Midbrain (tissue), 1 donor: ENCODE measurements at regions not wholly inside any gene's neighbourhood (a gene's known extent, or its start where the extent isn't known, plus 50 kb on each side); places are given as distances from the start of the nearest gene placed in this dataset.
"Not testable (repeated sequence)": the region's sequence is repeated elsewhere in the genome, so short reads cannot be mapped to it uniquely, and the experiment has no call there.

Experiments used
- DNase-seq: peaks from one replicate; lab custom pipeline; 2025; lab: John Stamatoyannopoulos, UW

DNA sequence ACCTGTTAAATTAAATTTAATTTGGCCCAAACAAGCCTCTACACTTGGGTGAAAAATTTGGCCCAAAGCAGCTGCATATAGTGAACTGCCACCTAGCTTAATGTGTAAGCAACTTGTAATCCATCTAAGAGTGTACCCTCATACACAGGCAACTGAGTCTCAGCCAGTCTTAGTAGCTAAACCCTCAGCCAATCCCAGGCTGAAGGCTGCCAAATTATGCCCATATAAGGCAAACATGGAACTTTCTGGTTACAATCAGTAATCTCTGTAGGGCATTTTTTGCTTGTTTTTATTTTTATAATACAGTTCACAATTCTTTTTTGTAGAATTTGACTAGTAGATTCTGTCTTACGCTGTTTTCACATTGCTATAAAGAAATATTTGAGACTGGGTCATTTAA is 958.7 kb downstream of the FSCB start:
- DNase-seq = no peak

DNA sequence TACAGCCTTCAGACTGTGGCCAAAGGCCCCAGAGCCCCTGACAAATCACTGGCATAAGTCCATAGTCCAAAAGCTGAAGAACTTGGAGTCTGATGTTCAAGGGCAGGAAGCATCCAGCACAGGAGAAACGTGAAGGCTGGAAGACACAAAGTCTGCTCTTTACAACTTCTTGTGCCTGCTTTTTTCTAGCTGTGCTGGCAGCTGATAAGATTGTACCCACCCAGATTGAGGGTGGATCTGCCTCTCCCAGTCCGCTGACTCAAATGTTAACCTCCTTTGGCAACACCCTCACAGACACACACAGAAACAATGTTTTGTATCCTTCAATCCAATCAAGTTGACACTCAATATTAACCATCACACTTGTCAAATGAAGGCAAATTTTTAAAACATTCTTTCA is 959.5 kb downstream of the FSCB start:
- DNase-seq = not testable (repeated sequence)

GRCh38 chr14:43541356-43541755 is 965.7 kb downstream of the FSCB start:
- DNase-seq = no peak

- DNase-seq = no peak
Observed at GRCh38 chr14:43540948-43541347, 966.1 kb downstream of the FSCB start.

- peak; percentile 7 for DNase-seq
Observed at GRCh38 chr14:43539210-43539609, 967.9 kb downstream of the FSCB start.

- no peak for DNase-seq
Observed at GRCh38 chr14:43535231-43535838, 971.7 kb downstream of the FSCB start.

DNA sequence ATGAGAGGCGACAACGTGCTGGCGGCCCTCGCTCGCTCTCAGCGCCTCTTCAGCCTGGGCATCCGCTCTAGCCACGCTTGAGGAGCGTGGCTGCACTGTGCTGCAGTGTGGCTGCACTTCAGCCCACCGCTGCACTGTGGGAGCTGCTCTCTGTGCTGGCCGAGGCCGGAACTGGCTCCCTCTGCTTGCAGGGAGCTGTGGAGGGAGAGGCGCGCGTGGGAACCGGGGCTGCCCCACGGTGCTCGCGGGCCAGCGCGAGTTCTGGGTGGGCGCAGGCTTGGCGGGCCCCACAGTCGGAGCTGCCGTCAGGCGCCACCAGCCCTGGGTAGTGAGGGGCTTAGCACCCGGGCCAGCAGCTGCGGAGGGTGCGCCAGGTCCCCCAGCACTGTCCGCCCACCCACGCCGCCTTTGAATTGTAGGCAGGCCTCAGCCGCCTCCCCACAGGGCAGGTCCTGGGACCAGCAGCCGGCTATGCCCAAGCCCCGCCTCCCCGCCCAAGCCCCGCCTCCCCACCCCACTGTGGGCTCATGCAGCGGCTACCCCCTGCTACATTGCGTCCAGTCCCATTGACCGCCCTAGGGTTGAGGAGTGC is 974.2 kb downstream of the FSCB start:
- DNase-seq = no peak

DNA sequence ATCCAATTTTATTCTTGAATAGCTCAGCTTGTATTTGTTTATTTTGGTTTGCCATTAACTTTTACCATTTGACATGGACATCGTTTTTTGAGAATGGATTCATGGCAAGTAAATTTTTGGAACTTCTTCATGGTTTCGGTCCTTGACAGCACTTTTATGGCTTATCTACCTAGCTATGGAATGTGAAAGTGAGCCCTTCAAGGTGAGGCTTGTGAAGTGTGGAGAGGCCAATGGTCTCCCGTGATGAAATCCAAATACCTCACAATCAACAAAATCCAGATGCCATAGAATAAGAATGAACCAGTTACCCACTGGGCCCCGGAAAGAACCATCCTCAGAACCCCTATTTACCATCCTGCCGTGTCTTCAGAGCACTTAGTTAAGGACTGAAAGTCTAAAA is 978.8 kb downstream of the FSCB start:
- no peak for DNase-seq

DNA sequence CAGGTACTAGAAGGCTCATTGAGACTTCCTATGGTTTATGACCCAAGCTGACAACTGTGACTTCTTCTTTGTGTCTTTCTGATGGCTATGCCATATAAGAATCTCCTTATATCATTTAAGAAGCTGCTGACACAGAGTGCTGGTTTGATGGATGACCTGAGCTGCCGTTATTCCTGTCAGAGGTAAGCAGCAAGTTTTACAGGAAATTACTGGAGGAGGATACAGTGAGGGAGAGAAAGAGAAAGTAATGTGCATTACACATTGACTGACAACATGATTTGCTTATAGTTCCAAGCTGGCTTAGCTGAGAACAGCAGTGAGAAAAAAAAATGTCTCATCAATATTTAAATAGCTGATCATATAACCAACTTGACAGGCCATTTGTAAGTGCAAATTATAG is 981.4 kb downstream of the FSCB start:
- no peak for DNase-seq

GRCh38 chr14:43522901-43523300 is 984.2 kb downstream of the FSCB start:
- no peak for DNase-seq

DNA sequence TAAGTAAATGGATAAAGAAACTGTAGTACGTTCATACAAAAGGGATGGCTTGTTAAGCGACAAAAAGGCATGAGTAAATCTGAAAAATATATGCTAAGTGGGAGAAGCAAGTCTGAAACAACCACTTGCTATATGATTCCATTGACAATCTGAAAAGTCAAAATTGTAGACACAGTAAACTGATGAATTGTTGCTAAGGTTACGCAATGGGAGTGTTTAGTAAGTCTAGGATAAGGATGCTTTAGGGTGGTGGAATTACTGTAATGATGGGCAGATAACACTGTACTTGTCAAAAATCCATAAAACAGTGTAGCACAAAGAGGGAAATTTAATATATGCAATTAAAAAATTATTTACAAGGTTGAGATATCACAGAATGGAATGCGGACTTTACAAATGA is 984.9 kb downstream of the FSCB start:
- no peak for DNase-seq

DNA sequence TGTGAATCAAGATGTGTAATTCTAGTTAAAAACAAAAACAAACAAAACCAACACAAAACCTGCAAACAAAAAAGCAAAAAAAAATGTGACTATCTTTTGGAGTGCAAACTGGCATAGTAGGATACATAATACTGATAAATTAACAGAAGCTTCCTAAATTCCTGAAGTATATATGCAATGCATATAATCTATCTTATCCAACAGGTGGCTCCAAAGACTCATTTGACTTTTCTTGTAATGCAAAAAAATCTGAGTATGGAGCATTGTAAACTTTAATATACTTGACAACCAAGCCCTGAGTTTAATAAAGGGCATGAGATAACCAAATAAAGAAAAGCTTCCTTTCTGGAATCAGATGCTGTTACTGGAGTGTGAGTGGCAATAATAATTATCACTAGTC is 1003.6 kb downstream of the FSCB start:
- DNase-seq = no peak

DNA sequence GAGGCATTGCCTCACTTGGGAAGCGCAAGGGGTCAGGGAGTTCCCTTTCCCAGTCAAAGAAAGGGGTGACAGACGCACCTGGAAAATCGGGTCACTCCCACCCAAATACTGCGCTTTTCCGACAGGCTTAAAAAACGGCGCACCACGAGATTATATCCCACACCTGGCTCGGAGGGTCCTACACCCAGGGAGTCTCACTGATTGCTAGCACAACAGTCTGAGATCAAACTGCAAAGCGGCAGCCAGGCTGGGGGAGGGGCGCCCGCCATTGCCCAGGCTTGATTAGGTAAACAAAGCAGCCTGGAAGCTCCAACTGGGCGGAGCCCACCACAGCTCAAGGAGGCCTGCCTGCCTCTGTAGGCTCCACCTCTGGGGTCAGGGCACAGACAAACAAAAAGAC is 1014.7 kb downstream of the FSCB start:
- DNase-seq = not testable (repeated sequence)

- no peak for DNase-seq
Observed at GRCh38 chr14:43483415-43483814, 1023.7 kb downstream of the FSCB start.

DNA sequence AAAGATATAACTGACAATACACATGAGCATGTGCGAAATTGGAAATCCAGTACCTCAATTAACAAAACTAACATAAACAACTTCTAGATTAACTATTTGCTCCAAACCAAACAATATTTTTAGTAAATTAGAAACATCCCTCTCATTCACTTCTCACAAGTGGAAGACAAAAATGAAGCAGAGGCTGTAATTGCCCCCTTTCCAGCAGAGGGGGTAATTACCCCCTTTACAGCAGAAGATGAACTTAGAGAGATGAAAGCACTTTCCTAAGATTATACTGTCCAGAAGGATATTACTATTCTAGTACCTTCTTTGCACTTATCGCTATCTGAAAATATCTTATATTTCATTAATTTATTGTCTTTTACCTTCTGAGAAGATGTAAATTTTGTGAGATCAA is 1025.2 kb downstream of the FSCB start:
- no peak for DNase-seq

DNA sequence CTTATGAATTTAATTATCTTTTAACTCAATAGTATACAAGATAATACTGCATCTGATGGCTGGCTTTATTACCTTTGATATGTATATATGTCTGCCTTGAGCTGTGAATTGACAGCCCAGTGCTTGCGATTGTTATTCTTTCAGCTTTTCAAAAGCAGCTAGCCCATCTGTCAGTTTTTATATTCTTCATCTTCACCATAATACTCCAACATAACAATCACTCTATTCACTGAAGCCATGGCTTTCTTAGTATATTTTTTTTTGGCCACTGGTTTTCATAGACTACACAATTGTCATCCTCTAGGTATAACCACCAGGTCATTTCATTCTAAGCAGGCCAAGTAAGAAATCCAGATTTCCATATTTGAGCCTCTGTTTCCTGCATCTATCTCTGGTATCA is 1026.1 kb downstream of the FSCB start:
- DNase-seq = no peak

DNA sequence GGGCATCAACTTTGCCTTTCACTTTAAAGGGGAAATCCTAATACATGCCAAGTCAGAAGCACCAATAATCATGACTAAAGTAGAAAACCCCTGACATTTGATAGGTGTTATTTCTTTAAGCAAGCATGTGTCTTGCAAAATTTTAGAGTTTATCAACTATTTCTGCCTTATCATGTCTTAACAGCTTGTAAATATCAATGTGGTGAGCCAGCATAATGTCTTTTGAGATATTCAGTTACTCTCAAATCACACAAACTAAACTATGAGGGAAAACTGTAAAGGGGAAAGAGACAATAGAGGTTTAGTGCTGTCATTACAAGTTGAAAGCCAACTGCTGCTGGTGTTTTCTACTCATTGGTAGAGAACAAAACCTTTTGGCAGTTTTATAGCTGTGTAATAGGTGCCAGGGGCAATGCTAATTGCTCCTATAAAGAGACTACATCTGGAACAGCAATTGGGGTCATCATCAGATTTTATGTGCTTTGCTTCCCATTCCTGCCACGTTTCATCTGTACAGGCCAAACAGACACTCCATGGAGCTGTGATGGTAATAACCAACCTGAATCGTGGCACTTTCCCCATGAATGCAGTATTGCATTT is 1027.4 kb downstream of the FSCB start:
- DNase-seq = no peak

GRCh38 chr14:43476822-43477221 is 1030.3 kb downstream of the FSCB start:
- DNase-seq = no peak

GRCh38 chr14:43475757-43476156 is 1031.3 kb downstream of the FSCB start:
- DNase-seq = no peak

DNA sequence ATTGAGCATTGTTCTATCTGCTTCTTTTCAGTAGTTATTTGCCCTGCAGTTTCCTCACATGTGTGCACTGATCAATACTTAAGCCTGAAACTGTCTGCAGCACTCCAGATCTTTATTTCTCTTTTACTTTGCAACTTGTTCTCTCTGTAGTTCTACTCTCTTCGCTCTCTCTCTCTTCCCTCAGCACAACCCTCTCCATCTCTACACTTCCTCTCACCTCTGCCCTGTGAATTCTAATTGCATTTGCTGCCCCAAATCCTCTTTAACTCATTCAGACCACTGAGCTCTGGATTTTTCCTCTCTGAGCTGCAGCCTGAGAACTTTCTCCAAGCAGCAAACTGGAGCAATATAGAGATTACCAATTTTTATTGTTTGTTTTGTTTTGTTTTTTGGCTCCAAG is 1035.5 kb downstream of the FSCB start:
- DNase-seq = no peak

GRCh38 chr14:43464968-43465367 is 1042.1 kb downstream of the FSCB start:
- no peak for DNase-seq

DNA sequence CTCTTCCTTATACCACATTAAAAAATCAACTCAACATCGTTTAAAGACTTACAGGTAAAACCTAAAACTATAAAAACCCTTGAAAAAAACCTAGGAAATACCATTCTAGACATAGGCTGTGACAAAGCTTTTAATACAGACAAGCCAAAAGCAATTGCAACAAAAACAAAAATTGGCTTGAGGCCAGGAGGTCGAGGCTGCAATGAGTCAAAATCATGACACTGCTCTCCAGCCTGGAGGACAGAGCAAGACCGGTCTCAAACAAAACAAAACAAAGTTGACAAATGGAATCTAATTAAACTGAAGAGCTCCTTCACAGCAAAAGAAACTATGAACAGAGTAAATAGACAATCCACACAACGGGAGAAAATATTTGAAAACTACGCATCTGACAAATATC is 1057.8 kb downstream of the FSCB start:
- DNase-seq = no peak

- DNase-seq = no peak
Observed at GRCh38 chr14:43438056-43438455, 1069.0 kb downstream of the FSCB start.

GRCh38 chr14:43418324-43418723 is 1088.8 kb downstream of the FSCB start:
- DNase-seq = no peak
